ENCODE measurements at regions not wholly inside any gene's neighbourhood (a gene's known extent, or its start where the extent isn't known, plus 50 kb on each side); places are given as distances from the start of the nearest gene placed in this dataset.

DNA sequence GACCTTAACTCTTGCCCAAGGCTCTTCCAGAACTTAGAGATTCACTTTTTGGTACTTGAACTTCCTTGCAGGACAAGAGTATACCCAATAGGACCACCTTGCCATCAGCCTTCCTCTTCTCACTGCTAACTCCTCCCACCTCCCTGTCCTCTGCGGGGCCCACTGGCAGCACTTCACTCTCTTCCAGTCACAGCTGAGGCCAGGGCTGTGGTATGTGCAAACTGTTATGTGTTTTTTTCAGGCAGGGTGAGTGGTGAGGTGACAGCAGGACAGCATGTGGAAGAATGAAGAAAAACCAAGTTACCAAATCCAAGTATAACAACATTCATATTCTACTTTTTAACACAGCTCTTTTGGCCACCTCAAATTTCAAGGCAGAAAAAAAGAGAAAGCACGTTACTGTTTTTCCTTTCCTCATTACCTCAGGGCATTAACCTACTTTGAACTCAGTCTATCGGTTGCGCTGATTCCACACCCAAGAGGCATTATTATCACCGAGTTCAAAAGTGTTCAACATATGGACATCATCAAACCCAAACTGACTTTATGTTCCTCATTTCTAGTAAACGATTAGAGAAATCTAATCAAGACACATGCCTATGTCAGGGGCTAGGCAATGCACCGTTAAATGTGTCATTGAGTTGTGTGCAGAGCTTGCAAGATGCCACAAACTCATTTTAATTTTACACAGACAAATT is 605.2 kb upstream of the SYT4 start:
- TF ChIP-seq POLR2A (IDR thresholded peaks at IDR 0.05), result no peak
- TF ChIP-seq, protein P1, sequence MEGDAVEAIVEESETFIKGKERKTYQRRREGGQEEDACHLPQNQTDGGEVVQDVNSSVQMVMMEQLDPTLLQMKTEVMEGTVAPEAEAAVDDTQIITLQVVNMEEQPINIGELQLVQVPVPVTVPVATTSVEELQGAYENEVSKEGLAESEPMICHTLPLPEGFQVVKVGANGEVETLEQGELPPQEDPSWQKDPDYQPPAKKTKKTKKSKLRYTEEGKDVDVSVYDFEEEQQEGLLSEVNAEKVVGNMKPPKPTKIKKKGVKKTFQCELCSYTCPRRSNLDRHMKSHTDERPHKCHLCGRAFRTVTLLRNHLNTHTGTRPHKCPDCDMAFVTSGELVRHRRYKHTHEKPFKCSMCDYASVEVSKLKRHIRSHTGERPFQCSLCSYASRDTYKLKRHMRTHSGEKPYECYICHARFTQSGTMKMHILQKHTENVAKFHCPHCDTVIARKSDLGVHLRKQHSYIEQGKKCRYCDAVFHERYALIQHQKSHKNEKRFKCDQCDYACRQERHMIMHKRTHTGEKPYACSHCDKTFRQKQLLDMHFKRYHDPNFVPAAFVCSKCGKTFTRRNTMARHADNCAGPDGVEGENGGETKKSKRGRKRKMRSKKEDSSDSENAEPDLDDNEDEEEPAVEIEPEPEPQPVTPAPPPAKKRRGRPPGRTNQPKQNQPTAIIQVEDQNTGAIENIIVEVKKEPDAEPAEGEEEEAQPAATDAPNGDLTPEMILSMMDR (IDR thresholded peaks at IDR 0.05), result no peak
